Astrocyte (in vitro differentiated cells and primary cell): ENCODE measurements at regions not wholly inside any gene's neighbourhood (a gene's known extent, or its start where the extent isn't known, plus 50 kb on each side); places are given as distances from the start of the nearest gene placed in this dataset.

Experiments
- CTCF ChIP-seq: IDR thresholded peaks from 2 replicates; pipeline ENCODE4 v1.5.1; 2011; ENCODE audit warnings: low read depth, mild to moderate bottlenecking, inconsistent platforms, low read length, moderate library complexity; ENCODE audit not compliant: insufficient read depth
- EZH2 ChIP-seq: IDR thresholded peaks from 2 replicates; pipeline ENCODE4 v1.6.1; 2012; ENCODE audit warnings: mild to moderate bottlenecking, low read length, inconsistent platforms; ENCODE audit not compliant: insufficient read depth

- TF ChIP-seq CTCF (no peak), EZH2 (no peak)
These were observed 58.2 kb upstream of the DUSP21 start for GRCh38 chrX:44785652-44786051.
